ENCODE measurements at regions not wholly inside any gene's neighbourhood (a gene's known extent, or its start where the extent isn't known, plus 50 kb on each side); places are given as distances from the start of the nearest gene placed in this dataset.

GRCh38 chr20:62553838-62554161 lies 78.0 kb upstream of the GATA5 start:
- H3K4me3 ChIP-seq: no peak overlapping the region
- no peak for TF ChIP-seq POLR2A (IDR thresholded peaks at IDR 0.05)
- TF ChIP-seq, protein P1, sequence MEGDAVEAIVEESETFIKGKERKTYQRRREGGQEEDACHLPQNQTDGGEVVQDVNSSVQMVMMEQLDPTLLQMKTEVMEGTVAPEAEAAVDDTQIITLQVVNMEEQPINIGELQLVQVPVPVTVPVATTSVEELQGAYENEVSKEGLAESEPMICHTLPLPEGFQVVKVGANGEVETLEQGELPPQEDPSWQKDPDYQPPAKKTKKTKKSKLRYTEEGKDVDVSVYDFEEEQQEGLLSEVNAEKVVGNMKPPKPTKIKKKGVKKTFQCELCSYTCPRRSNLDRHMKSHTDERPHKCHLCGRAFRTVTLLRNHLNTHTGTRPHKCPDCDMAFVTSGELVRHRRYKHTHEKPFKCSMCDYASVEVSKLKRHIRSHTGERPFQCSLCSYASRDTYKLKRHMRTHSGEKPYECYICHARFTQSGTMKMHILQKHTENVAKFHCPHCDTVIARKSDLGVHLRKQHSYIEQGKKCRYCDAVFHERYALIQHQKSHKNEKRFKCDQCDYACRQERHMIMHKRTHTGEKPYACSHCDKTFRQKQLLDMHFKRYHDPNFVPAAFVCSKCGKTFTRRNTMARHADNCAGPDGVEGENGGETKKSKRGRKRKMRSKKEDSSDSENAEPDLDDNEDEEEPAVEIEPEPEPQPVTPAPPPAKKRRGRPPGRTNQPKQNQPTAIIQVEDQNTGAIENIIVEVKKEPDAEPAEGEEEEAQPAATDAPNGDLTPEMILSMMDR (IDR thresholded peaks at IDR 0.05): no peak
- TF ChIP-seq EP300 (IDR thresholded peaks at IDR 0.05): no peak
- 71 to 84% (median 81%) methylated on average over 7 of the region's 7 CpGs for WGBS, 3 donors
- no peaks in the 10 kb centered on the region for H3K9me3 ChIP-seq
- H3K27ac ChIP-seq: no peak overlapping the region
- H3K36me3 ChIP-seq: no peaks in the 10 kb centered on the region
- H3K4me1 ChIP-seq (ENCODE audit: insufficient read depth): no peaks in the 10 kb centered on the region
- no peak for DNase-seq
- intact Hi-C loops (cut with DNase I): no loop called here
- H3K27me3 ChIP-seq: no peaks in the 10 kb centered on the region

DNA sequence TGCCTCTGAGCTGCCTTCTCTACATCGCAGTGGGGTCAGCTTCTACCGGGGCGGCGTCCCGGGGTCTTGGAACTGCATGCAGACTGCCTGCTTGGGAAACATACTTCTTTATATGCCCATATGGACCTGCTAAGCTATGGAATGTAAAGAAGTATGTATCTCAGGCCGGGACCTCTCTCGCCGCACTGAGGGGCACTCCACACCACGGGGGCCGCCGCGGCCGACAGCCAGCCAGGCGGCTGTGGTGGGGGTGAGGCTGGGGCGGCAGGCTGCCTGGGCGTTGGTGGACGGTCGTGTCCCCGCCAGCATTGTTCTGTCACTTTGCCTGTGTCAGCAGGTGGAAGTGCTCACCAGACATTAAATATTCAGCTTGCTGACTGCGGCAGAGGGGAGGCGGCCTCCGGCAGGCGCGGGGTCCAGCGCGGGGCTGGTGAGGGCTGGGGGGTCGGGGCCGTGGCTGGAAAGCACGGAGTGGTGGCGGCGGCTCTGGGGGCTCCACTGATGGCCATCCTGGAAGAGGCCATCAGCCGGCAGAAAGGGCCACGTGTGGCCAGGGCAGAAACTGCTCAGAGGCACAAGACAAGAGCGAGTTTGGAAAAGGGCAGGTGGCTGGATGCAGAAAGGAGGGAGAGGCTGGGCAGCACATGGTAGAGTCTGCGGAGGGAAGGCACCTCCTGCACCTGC lies 78.6 kb upstream of the GATA5 start:
- Histone ChIP-seq H3K4me3 (no peak overlapping the region), H3K27ac (no peak overlapping the region), H3K4me1 (ENCODE audit: insufficient read depth) (no peaks in the 10 kb centered on the region), H3K9me3 (no peaks in the 10 kb centered on the region), H3K36me3 (no peaks in the 10 kb centered on the region), H3K27me3 (no peaks in the 10 kb centered on the region)
- WGBS, 3 donors: 26 to 50% (median 44%) methylated on average over 35 of the region's 35 CpGs
- intact Hi-C loops (cut with DNase I): no loop called here
- no peak for DNase-seq
- TF ChIP-seq, protein P1 (IDR thresholded peaks at IDR 0.05): no peak
- TF ChIP-seq POLR2A (IDR thresholded peaks at IDR 0.05) (no peak), EP300 (IDR thresholded peaks at IDR 0.05) (no peak)

DNA sequence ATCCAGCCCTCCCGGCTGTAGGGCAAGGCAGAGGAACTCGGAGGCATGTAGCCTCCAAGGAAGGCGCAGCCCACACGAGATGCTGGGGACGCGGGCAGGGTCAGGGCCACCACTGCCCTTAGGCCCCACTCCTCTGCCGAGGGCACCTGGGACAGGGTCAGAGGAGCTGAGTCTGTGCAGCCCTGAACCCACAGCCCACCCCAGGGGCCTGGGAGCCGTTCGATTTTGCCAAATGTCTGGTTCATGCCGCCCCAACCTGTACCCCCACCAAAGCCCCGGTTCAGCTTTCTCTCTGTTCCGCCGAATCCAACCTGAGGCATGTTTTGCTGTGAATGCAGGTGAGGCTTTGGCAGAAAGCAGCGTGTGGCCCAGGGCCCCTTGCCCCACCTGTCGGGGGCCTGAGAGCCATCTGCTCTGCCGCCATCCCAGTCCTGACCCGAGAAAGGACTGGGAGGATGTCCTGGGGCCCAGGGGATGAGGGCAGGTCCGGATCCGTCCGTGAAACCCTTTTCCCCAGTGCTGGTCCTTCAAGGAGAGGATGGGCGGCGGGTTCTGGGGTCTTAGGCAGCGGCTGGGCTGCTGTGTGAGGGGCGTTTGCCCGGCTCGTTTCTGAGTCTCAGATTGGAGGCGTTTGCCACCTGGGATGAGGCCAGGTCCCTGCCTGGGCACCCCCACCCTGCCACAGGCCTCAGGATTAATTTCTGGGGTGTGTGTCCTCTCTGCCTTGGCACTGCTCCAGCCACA lies 79.3 kb upstream of the GATA5 start:
- WGBS, 3 donors: 66 to 79% (median 77%) methylated on average over 27 of the region's 27 CpGs
- H3K9me3 ChIP-seq: no peaks in the 10 kb centered on the region
- no peaks in the 10 kb centered on the region for H3K36me3 ChIP-seq
- no peaks in the 10 kb centered on the region for H3K27me3 ChIP-seq
- H3K27ac ChIP-seq: no peak overlapping the region
- intact Hi-C loops (cut with DNase I): no loop called here
- no peak overlapping the region for H3K4me3 ChIP-seq
- TF ChIP-seq EP300 (IDR thresholded peaks at IDR 0.05): no peak
- no peak for TF ChIP-seq POLR2A (IDR thresholded peaks at IDR 0.05)
- TF ChIP-seq, protein P1 (IDR thresholded peaks at IDR 0.05): no peak
- H3K4me1 ChIP-seq (ENCODE audit: insufficient read depth): no peaks in the 10 kb centered on the region
- no peak for DNase-seq

DNA sequence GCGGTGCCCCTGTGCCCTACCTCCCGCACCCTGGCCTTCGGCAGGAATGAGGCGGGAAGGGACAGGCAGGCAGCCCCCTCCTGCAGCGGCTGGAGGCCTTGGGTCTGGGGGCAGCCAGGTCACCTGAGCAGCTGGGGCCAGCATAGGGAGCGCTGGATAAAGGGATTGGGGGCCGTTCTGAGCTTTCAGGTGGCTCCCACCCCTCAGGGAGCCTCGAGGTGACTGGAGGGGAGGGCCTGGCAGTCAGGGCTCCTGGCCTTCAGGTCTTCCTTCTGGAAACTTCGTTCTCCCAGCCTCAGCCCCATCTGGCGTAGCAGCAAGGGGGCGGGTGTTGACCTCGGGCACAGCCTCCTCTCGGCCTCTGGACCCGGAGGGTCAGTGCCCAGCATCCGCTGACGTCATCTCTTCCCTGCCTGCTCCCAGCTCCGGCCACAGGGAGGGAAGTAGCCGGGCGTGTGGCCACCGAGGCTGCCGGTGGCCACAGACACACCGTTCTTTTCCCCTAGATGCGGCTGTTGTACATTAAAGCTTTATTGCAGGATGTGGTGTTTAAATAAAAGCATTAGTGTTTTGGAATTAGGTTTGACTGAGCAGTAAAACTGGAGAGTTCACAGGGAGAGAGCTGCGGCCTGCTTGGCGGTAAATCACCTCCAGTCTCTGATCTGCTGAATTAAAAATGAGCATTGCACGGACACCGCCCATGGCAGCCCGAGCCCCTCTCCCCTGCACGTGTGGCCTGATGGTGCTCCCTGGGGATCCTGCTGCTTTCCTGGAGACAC lies 80.0 kb upstream of the GATA5 start:
- TF ChIP-seq EP300 (IDR thresholded peaks at IDR 0.05) (no peak), POLR2A (IDR thresholded peaks at IDR 0.05) (no peak)
- TF ChIP-seq, protein P1 (IDR thresholded peaks at IDR 0.05): no peak
- Histone ChIP-seq H3K9me3 (no peaks in the 10 kb centered on the region), H3K27ac (no peak overlapping the region), H3K4me1 (ENCODE audit: insufficient read depth) (no peaks in the 10 kb centered on the region), H3K36me3 (no peaks in the 10 kb centered on the region), H3K4me3 (no peak overlapping the region), H3K27me3 (no peaks in the 10 kb centered on the region)
- no peak for DNase-seq
- intact Hi-C loops (cut with DNase I): no loop called here
- WGBS, 3 donors: 58 to 75% (median 65%) methylated on average over 29 of the region's 29 CpGs
